HG02642 (cell line): ENCODE measurements at regions not wholly inside any gene's neighbourhood (a gene's known extent, or its start where the extent isn't known, plus 50 kb on each side); places are given as distances from the start of the nearest gene placed in this dataset.

Experiments used
- ATAC-seq: cut with Tn5 transposase; IDR thresholded peaks from one replicate; pipeline ENCODE4 v1.9.1; 2021; ENCODE audit warnings: mild to moderate bottlenecking; ENCODE audit not compliant: unreplicated experiment, poor library complexity

DNA sequence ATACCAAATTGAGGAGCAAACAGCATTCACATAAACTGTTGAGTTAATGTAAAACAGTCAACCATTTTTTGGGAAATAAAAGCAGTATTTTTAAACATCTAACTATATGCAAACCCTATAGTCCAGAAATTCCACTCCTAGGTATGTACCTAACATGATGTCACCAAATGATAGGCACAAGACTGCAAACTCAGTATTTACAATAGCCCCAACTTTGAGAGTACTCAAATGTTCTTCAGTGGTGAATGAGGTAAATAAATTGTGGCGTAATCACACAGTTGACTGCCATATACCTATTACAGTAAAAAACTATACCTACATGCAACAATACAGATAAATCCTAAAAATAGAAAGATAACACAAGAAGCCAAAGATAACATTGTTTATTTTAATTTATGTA, 1243.8 kb upstream of the ADGRL3 start:
- ATAC-seq, result no peak

DNA sequence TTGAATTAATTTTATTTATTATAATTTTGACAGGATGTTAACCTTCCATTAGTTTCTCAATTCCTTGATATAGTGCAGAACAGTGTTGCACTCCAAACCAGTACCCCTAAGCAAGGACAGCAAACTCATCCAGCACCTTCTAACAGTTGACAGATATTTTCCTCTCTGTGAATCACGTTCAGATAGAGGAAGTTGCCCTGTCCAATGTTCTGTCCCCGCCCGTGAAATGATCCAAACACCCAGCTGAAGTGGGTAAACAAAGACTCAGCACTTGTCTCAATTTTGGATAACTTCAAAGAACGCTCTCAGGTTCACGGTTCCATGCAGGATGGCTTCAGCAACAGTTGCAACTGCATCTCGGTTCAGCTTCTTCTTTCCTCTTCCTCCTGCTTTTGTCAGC, 1240.0 kb upstream of the ADGRL3 start:
- no peak for ATAC-seq

DNA sequence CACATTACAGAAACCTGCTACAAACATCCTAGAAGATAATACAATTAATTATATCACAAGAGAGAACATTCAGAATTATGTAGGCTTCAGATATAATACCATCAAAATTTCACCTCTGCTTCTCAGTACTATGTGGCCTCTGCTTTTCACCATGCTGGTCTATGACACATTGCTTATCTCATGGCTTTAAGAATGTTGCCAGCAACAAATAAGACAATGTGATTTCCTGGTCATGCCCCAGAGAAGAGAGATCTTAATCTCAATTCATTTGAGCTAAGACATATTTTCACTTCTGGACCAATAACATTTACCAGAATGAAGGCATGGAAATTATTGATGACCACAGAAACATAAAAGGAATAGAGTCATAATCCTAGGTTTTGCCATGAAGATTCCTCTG, 1233.4 kb upstream of the ADGRL3 start:
- ATAC-seq, result no peak

DNA sequence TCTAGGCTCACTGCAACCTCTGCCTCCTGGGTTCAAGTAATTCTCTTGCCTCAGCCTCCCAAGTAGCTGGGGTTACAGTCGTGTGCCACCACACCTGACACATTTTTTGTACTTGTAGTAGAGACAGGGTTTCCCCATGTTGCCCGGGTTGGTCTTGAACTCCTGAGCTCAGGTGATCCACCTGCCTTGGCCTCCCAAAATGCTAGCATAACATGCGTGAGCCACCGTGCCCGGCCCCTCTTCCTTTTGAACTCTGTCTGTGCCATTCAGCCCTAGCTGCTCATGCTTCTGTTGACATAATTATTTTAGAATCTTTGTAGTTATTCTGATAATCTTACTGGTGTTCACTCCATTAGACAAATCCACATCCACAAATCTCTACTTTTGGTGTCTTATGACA, 1231.3 kb upstream of the ADGRL3 start:
- ATAC-seq, result no peak

DNA sequence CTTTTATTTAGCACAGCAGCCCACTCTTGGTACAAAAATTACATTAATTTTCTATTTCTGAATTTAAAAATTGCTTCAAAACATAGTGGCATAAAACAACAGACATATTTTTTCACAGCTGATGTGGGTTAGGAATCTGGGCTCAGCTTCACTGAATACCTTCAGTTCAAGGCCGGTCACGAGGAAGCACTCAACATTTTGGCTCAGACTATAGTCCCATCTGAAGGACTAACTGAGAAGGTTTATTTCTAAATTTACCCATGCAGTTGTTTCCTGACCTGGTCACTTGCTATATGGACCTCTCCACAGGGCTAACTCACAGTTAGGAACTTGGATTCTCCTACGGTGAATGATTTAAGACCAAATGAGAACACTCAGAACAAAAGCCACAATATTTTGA, 1230.2 kb upstream of the ADGRL3 start:
- no peak for ATAC-seq

DNA sequence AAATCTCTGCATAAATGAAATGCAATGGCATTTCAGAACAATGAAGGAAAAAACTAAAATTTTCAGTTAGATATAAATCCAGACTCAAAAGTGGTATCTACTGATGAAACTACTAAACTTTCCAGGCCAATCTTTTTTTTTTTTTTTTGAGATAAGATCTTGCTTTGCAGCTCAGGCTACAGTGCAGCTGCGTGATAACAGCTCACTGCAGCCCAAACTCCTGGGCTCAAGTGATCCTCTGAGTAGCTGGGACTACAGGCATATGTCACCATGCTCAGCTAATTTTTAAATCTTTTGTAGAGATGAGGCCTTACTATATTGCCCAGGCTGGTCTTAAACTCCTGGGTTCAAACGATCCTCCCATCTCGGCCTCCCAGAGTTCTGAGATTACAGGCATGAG, 1228.2 kb upstream of the ADGRL3 start:
- no peak for ATAC-seq

DNA sequence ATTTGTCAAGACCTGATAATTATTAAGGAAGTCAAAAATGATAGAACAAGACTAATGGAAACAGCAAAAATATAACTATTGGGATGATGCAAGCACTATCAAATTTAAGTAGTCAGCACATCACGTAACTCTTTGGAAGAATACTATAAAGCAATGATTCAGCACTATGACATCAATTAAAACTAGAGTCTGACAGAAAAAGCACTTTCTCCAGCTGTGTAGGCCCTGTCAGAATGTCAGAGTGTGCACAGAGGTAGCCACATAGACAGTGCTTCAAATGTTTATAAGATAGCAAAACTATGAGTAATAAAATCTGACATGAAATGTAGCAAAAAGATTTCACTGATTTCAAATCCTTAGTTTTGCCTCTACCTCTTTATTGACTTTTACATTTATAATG, 1226.6 kb upstream of the ADGRL3 start:
- ATAC-seq, result no peak

DNA sequence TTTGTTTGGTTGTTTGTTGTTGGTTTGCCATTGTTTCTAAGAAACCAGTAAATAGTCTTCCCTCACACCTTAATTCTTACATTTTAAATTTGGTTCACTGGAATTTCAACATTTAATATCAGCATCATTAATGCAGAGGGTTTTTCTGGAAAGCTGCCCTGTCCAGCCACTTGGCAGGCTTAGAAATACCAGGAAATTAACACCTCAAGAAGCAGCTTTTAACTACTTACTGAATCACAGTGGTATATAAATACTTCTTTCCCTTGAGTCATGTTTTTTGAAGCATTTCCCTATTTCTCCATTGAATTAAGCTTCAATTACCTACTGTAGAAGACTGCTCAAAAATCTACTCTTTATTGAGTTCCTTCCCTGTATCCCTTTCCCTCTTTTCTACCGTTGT, 1221.1 kb upstream of the ADGRL3 start:
- ATAC-seq, result no peak

DNA sequence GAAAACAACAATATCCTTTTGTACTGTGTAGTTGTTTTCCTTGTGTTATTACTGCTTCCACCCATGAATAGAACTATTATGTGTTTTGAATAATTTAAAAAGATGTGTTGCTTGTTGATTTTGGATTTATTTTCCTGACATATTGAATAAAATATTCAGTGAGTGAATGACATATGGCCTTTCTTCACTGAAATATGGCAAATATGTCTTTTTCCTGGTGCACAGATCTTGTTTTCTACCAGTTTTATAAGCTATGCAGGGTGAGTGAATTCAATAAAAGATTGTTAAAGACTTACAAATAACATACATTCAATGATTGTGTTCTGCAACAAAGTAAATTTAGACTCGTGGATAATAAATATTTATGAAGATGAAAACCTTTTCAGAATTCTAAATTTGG, 1216.3 kb upstream of the ADGRL3 start:
- ATAC-seq, result no peak

DNA sequence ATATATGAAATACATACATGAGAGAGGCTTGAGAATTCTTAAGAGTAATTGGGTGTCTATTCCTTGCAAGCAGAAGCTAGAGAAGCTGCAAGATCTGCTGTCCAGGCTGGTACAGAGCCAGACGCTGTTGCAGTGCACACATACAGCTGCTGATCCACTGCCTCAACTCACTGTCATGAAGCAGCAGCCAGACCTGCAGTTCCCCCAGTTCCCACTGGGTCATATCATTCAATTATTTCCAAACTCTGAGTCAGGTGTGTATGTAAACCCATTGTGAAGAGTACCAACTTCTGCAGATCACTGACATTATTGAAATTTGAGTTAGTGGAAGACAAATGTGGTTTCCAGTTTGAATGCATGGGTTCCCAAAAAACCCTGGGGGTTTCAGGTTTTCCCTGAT, 1212.8 kb upstream of the ADGRL3 start:
- ATAC-seq, result no peak

DNA sequence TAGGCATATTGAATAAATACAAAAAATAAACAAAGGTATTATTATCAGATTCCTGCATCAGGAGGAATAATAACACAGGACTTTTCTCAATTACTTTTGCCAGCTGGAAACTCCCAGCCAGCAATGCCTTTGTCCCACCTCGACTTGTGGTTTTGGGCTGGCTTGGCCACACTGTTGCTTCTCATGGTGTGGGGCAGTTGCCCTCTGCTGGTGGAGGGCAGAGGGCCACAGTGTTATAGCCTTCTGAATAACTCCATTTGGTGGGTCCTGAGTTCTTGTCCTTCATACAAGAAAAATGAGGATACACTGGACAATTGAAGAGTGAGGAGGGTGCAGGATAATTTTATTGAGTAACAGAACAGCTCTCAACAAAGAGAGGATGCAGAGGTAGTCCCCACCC, 1206.0 kb upstream of the ADGRL3 start:
- no peak for ATAC-seq

DNA sequence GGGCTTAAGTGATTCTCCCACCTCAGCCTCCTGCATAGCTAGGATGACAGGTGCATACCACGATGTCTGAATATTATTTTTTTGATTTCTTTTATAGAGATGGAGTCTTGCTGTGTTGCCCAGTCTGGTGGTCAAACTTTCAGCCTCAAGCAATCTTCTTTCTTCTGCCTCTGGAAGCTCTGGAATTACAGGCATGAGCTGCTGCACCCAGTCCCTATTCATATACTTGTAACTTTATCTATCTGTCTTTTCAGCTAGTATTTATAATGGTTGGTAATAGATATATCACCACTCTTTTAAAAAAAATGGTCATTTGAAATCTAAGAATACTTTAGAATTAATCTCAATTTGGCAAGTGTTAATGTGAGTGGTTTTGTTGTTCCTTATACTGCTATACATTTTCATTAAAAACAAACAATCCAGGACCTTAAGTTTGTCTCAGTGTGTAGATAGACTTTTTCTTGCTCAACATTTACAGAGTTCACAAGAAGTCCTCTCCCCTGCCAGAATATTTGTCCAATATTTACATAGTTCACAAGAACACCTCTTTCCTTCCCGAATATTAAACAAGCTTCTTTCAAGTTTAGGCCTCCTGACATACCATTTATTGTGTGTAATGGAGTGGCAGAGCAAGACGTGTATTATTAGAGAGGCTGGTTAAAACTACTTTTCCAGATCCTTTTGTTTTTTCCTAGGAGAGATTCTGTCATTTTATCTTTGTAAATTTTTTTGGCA, 1197.4 kb upstream of the ADGRL3 start:
- ATAC-seq, result no peak

DNA sequence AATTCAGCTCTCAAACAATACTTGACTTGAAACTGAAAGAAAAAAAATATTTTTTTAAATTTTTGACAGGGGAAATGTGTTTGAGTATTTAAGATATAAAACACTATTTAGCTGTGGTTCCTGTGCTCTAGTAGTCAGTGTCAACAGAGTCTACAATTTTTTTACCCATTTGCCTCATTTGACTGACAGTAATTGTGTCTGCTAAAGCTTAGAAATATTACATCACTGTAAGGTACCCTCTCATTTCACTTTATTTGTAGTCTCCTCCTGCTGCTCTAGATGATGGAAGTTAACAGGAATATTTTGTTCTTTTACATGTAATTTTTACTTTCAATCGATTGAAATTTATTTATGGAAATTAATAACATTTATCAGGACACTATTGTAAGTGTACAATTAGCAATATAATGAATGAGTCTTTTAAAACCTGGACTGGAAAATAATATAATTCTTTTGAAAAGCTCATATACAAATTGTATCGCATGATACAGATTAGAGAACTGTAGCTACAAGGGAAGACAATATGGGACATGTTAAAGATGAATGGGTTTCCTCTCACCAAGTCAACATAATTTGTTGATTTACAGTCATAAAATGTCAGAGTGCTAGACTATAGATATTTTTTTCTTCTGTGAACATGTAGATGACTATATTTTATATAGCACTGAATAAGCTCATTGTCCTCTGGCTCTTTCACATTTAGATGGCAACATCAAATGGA, 1186.5 kb upstream of the ADGRL3 start:
- no peak for ATAC-seq

DNA sequence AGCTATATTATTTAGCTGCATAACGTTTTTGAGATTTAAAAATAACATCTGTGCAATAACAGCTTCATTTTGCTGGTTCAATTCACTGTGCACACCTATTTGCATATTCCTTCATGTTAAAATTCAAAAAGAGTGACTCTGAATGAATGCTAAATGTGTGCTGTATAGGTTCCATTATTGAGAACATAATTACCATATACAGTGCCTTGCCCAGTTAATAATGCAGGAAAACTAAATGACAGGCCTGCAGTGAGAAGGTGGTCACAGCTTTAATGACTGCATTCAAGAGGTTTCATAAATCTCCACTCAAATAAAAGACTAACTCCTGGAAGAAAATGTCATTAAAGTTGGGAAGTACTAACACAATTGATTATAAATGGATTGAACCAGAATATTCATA, 1183.2 kb upstream of the ADGRL3 start:
- ATAC-seq, result no peak

DNA sequence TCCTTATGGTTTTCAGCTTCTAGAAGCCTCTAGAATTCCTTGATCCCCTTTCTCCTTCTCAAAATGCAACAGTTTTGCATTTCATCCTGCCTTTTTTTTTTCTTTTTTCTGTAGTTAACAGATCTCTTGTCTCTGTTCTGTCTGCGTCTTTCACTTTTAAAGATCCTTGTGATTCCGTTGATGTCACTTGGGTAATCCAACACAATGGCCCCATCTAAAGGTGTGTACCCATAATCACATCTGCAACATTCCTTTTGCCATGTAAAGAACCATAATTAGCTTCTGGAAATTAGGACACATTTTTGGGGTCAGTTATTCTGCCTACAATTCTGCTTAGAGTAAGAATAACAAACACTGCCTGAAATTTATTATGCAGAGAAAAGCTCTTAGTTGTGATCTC, 1180.9 kb upstream of the ADGRL3 start:
- ATAC-seq, result no peak

DNA sequence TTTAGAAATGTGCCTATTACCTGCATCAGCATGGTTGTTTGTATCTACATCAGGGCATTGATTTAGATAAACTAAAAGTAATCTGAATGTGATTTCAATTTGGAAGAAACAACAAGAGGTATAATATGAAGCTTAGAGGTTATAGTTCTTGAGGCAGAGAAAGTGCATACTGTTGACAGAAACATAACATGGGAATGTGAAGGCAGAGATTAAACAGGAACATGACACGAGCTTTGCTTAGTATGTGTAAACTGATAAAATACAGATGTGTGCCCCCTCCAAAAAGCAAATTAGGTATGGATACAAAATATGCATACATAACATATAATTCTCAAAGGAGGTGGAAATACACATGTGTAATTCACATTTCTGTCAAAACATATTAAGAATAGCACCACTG, 1180.2 kb upstream of the ADGRL3 start:
- ATAC-seq, result no peak

DNA sequence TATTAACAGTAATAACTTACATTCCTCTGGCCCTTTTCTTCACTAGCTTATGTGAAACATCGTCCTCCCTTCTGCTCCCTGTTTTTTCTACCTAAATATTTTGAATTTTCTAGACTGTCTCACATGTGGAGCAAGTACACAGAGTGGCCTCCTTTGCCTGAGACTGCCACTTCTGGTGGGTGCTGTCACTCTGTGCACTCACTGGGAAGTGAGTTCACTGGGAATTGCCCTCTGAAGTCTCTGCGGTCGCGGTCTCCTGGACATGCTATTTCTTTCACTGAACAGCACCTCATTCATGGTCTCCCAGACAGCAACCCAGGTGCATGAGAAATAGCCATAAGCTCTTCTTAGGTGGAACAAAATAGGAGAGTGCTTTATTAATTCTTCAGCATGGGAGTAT, 1179.7 kb upstream of the ADGRL3 start:
- ATAC-seq, result no peak

DNA sequence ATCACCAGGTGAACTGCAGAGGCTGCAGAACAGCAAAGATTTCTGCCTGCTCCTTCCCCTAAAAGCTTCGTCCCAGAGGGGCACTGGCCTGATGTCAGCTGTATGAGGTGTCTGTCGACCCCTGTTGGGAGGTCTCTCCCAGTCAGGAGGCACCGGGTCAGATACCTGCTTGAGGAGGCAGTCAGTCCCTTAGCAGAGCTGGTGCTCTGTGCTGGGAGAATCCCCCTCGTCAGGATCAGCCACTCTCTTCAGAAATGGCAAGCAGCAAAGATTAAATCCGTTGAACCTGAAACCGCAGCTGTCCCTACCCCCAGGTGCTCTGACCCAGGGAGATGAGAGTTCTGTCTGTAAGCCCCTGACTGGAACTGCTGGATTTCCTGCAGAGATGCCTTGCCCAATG, 1166.3 kb upstream of the ADGRL3 start:
- no peak for ATAC-seq

DNA sequence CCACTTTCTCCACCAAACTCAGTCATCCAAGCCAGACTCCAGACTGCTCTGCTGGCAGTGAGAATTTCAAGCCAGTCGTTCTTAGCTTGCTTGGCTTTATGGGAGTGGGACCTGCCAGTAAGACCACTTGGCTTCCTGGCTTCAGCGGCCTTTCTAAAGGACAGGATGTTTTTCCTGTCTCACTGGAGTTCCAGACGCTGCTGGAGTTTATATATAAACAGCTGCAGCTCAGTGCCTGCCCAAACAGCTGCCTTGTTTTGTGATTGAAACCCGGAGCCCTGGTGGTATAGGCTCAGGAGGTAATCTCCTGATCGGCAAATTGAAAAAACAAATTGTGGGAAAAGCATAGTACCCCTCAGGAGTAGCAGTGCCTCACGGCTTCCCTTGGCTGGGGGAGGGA, 1165.8 kb upstream of the ADGRL3 start:
- no peak for ATAC-seq

DNA sequence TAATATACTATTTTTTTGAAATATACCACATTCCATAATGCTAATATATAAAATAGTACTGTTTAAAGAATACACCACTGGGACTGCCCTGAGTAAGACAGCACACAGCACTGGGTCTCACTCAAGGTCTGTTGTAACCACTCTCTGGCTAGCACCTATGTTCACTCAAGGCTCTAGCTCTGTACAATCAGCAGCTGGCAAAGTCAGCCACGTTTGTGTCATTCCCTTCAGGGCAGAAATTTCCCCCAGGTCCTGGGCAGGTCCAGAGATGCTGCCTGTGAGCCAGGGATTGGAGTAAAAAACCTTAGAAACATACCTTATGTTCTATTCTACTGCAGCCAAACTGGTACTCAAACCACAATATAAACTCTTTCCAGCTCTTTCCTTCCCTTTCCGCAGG, 1160.2 kb upstream of the ADGRL3 start:
- ATAC-seq, result no peak

DNA sequence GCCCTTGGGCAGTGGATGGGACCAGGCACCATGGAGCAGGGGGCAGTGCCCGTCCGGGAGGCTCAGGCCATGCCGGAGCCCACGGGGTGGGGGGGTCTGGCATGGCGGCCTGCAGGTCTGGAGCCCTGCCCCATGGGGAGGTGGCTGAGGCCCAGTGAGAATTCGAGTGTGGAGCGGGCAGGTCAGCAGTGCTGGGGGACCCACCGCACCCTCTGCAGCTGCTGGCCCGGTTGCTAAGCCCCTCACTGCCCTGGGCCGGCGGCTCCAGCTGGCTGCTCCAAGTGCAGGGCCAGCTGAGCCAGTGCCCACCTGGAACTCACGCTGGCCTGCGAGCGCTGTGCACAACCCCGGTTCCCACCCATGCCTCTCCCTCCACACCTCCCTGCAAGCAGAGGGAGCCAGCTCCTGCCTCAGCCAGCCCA, 1157.9 kb upstream of the ADGRL3 start:
- ATAC-seq, result no peak

DNA sequence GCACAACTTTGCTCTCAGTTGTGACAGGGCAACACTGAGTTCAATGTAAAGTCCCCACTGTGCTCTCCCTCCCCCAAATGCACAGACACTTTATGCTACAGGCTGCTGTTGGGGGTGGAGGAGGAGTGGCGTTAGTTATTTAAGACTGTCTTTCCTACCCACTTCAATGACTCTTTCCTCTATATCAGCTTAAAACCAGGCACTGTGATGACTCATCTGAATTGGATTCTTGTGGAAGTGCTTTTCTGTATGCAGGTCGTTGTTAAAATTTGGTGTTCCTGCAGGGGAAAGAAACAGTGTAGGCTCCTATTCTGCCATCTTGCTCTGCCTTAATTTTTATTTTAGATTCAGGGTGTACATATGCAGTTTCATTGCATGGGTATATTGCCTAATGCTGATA, 1157.2 kb upstream of the ADGRL3 start:
- no peak for ATAC-seq
